ENCODE measurements at regions not wholly inside any gene's neighbourhood (a gene's known extent, or its start where the extent isn't known, plus 50 kb on each side); places are given as distances from the start of the nearest gene placed in this dataset.

- TF ChIP-seq CTCF (IDR thresholded peaks at IDR 0.05; ENCODE audit: insufficient read depth, low read length) (no peak), POLR2AphosphoS5 (IDR thresholded peaks at IDR 0.05; ENCODE audit: low read depth) (no peak), REST (IDR thresholded peaks at IDR 0.05; ENCODE audit: insufficient replicate concordance, low read depth) (no peak), GABPA (IDR thresholded peaks at IDR 0.05; ENCODE audit: low read depth) (no peak)
Observed at GRCh38 chr9:126117631-126118030, 209.0 kb upstream of the MVB12B start.

All from HL-60 (cell line).